ENCODE measurements at regions not wholly inside any gene's neighbourhood (a gene's known extent, or its start where the extent isn't known, plus 50 kb on each side); places are given as distances from the start of the nearest gene placed in this dataset.

DNA sequence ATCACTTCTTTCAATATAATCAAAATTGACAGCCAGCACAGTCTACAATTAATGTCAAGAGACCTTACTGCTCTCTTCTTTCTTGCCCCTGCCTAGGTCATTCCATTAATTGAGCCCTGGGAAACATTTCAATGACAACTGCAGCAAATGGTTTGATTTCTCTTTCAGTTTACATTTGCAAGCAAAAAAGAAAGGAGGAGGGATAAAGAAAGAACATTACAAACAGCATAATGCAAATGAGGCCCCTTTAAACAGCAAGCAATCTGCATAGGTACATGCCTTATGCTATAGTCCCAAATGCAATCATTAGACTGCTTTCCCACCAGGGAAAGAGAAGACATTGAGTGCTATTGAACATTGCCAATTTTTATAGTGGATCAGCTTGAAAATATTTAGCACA lies 655.0 kb upstream of the CDH2 start:
- no peaks in the 10 kb centered on the region for H3K79me2 ChIP-seq (ENCODE audit: insufficient read depth, low read length)
- no peaks in the 10 kb centered on the region; the same call in 1 of the 2 replicates for H3K4me1 ChIP-seq (ENCODE audit: insufficient read depth, low read length)
- TF ChIP-seq CTCF (conservative IDR thresholded peaks at IDR 0.05): no peak
- H3K79me1 ChIP-seq (ENCODE audit: insufficient read depth, low read depth, low read length, poor library complexity, severe bottlenecking): no peaks in the 10 kb centered on the region
- H2BK12ac ChIP-seq (ENCODE audit: insufficient read length, low read depth, low read length): no peak overlapping the region
- no peak overlapping the region for H3K9ac ChIP-seq (ENCODE audit: extremely low read depth, insufficient read length, low read length)
- Mint-ChIP-seq H3K27me3 (ENCODE audit: low read depth) (no peaks in the 10 kb centered on the region), H3K4me1 (peaks cover 22 to 26% of the 10 kb centered on the region in 2 experiments), H3K36me3 (ENCODE audit: insufficient read depth in 1 of 3, low read depth in 3 of 3) (peaks cover 0 to 3% (median 0%) of the 10 kb centered on the region in 3 experiments; a peak in 1 of 7 replicates), H3K4me3 (no peak overlapping the region), H3K27ac (no peak overlapping the region), H3K9me3 (no peaks in the 10 kb centered on the region; a peak in 1 of 5 replicates)
- no peak overlapping the region for H3K4ac ChIP-seq (ENCODE audit: low read depth, low read length)
- H4K20me1 ChIP-seq (ENCODE audit: control insufficient read depth, insufficient read depth, insufficient read length): no peaks in the 10 kb centered on the region
- H2BK120ac ChIP-seq (ENCODE audit: low read depth, low read length, poor library complexity, severe bottlenecking): no peak overlapping the region
- no peak overlapping the region for H4K5ac ChIP-seq (ENCODE audit: insufficient read length, low read depth, low read length)
- no peak overlapping the region for H3T11ph ChIP-seq (ENCODE audit: low read length)
- no peak overlapping the region for H2AK5ac ChIP-seq (ENCODE audit: insufficient read length, low read length)
- H3K14ac ChIP-seq (ENCODE audit: insufficient read depth, low read length): no peak overlapping the region
- no peak overlapping the region for H2BK15ac ChIP-seq (ENCODE audit: low read depth, low read length)
- H3K18ac ChIP-seq (ENCODE audit: insufficient read length, low read depth, low read length): no peak overlapping the region
- no peak overlapping the region for H3K27ac ChIP-seq (ENCODE audit: insufficient read length, low read depth, low read length)
- DNase-seq: no peak
- no peak overlapping the region for H2BK20ac ChIP-seq (ENCODE audit: low read depth, low read length, poor library complexity, severe bottlenecking)
- no peak overlapping the region for H2BK5ac ChIP-seq (ENCODE audit: insufficient read length, low read length)
- no peak overlapping the region for H3K23ac ChIP-seq (ENCODE audit: insufficient read length, low read depth, low read length)
- no peak overlapping the region for H3K56ac ChIP-seq (ENCODE audit: insufficient read length, low read depth, low read length)
- H2AFZ ChIP-seq (ENCODE audit: low read length): no peak overlapping the region
- no peak overlapping the region for H4K8ac ChIP-seq (replicated peaks; ENCODE audit: insufficient read length, low read depth, low read length)
- no peaks in the 10 kb centered on the region for H3K9me3 ChIP-seq (ENCODE audit: control insufficient read depth, low read depth, low read length)
- no peaks in the 10 kb centered on the region for H3K27me3 ChIP-seq (ENCODE audit: insufficient read depth, low read length)
- H4K91ac ChIP-seq (ENCODE audit: insufficient read length, low read depth, low read length): no peak overlapping the region
- H3K23me2 ChIP-seq (ENCODE audit: insufficient read length, low read depth, low read length, poor library complexity, severe bottlenecking): no peaks in the 10 kb centered on the region
- H3K4me2 ChIP-seq (ENCODE audit: insufficient read depth, insufficient read length, low read length): no peak overlapping the region
